H9 (cell line): ENCODE measurements at regions not wholly inside any gene's neighbourhood (a gene's known extent, or its start where the extent isn't known, plus 50 kb on each side); places are given as distances from the start of the nearest gene placed in this dataset.

Experiments used
- DNase-seq: peaks from one replicate; pipeline ENCODE4 v3.0.0-alpha.2; 2017
- H2AFZ ChIP-seq: one replicate; pipeline ENCODE4 v1.6.1; 2013; ENCODE audit warnings: mild to moderate bottlenecking, low read length, control low read depth, moderate library complexity
- H2AK5ac ChIP-seq: 2 replicates; pipeline ENCODE4 v1.6.1; 2013; ENCODE audit warnings: low read length, control low read depth, mixed read lengths; ENCODE audit not compliant: insufficient read length
- H2BK120ac ChIP-seq: one replicate; pipeline ENCODE4 v1.6.1; 2013; ENCODE audit warnings: low read depth, mild to moderate bottlenecking, low read length, control low read depth, inconsistent platforms; ENCODE audit not compliant: poor library complexity, severe bottlenecking
- H2BK12ac ChIP-seq: 2 replicates; pipeline ENCODE4 v1.6.1; 2013; ENCODE audit warnings: low read length, control low read depth, mixed read lengths, low read depth; ENCODE audit not compliant: insufficient read length
- H2BK15ac ChIP-seq: 2 replicates; pipeline ENCODE4 v1.6.1; 2013; ENCODE audit warnings: low read depth, low read length, control low read depth
- H2BK20ac ChIP-seq: one replicate; pipeline ENCODE4 v1.6.1; 2013; ENCODE audit warnings: low read depth, mild to moderate bottlenecking, low read length, control low read depth, inconsistent platforms; ENCODE audit not compliant: poor library complexity, severe bottlenecking
- H2BK5ac ChIP-seq: 2 replicates; pipeline ENCODE4 v1.6.1; 2013; ENCODE audit warnings: low read length, control low read depth, mixed read lengths; ENCODE audit not compliant: insufficient read length
- H3K14ac ChIP-seq: 2 replicates; pipeline ENCODE4 v1.6.1; 2013; ENCODE audit warnings: low read length, control low read depth; ENCODE audit not compliant: insufficient read depth
- H3K18ac ChIP-seq: 2 replicates; pipeline ENCODE4 v1.6.1; 2013; ENCODE audit warnings: low read depth, mild to moderate bottlenecking, mixed read lengths, low read length, control low read depth; ENCODE audit not compliant: insufficient read length
- H3K23ac ChIP-seq: 2 replicates; pipeline ENCODE4 v1.6.1; 2013; ENCODE audit warnings: low read length, control low read depth, mixed read lengths, low read depth; ENCODE audit not compliant: insufficient read length
- H3K23me2 ChIP-seq: 2 replicates; pipeline ENCODE4 v1.6.1; 2013; ENCODE audit warnings: low read depth, mild to moderate bottlenecking, mixed read lengths, low read length, control low read depth; ENCODE audit not compliant: insufficient read length, poor library complexity, severe bottlenecking
- H3K27ac ChIP-seq: 2 replicates; pipeline ENCODE4 v1.5.1; 2013; ENCODE audit warnings: low read length, control low read depth, mixed read lengths, low read depth; ENCODE audit not compliant: insufficient read length
- H3K27me3 ChIP-seq: 2 replicates; pipeline ENCODE4 v1.6.1; 2013; ENCODE audit warnings: low read length, control low read depth, inconsistent platforms; ENCODE audit not compliant: insufficient read depth
- H3K4ac ChIP-seq: 2 replicates; pipeline ENCODE4 v1.6.1; 2013; ENCODE audit warnings: low read depth, mild to moderate bottlenecking, control low read depth, inconsistent platforms, low read length, moderate library complexity
- H3K4me1 ChIP-seq: 2 replicates; pipeline ENCODE4 v1.6.1; 2013; ENCODE audit warnings: low read length, control low read depth, inconsistent platforms; ENCODE audit not compliant: insufficient read depth
- H3K4me2 ChIP-seq: 2 replicates; pipeline ENCODE4 v1.6.1; 2013; ENCODE audit warnings: low read length, control low read depth, mixed read lengths; ENCODE audit not compliant: insufficient read length, insufficient read depth
- H3K56ac ChIP-seq: 2 replicates; pipeline ENCODE4 v1.6.1; 2013; ENCODE audit warnings: low read depth, mild to moderate bottlenecking, mixed read lengths, low read length, control low read depth; ENCODE audit not compliant: insufficient read length
- H3K79me1 ChIP-seq: 2 replicates; pipeline ENCODE4 v1.6.1; 2013; ENCODE audit warnings: low read depth, mild to moderate bottlenecking, moderate library complexity, low read length, control low read depth, inconsistent platforms; ENCODE audit not compliant: insufficient read depth, poor library complexity, severe bottlenecking
- H3K79me2 ChIP-seq: 2 replicates; pipeline ENCODE4 v1.6.1; 2013; ENCODE audit warnings: low read length, control low read depth, inconsistent platforms; ENCODE audit not compliant: insufficient read depth
- H3K9ac ChIP-seq: 2 replicates; pipeline ENCODE4 v1.6.1; 2013; ENCODE audit warnings: low read length, control low read depth, mixed read lengths; ENCODE audit not compliant: insufficient read length; ENCODE audit errors: extremely low read depth
- H3K9me3 ChIP-seq: one replicate; pipeline ENCODE4 v1.6.1; 2013; ENCODE audit warnings: low read depth, low read length, inconsistent platforms; ENCODE audit not compliant: control insufficient read depth
- H3T11ph ChIP-seq: one replicate; pipeline ENCODE4 v1.6.1; 2013; ENCODE audit warnings: mild to moderate bottlenecking, low read length, control low read depth, inconsistent platforms
- H4K20me1 ChIP-seq: one replicate; pipeline ENCODE4 v1.6.1; 2013; ENCODE audit not compliant: control insufficient read depth, insufficient read length, insufficient read depth
- H4K5ac ChIP-seq: 2 replicates; pipeline ENCODE4 v1.6.1; 2013; ENCODE audit warnings: low read depth, mild to moderate bottlenecking, mixed read lengths, low read length, control low read depth; ENCODE audit not compliant: insufficient read length
- H4K8ac ChIP-seq: replicated peaks from 2 replicates; pipeline ENCODE4 v1.6.1; 2013; ENCODE audit warnings: low read length, control low read depth, mixed read lengths, low read depth; ENCODE audit not compliant: insufficient read length
- H4K91ac ChIP-seq: 2 replicates; pipeline ENCODE4 v1.6.1; 2013; ENCODE audit warnings: low read depth, mild to moderate bottlenecking, moderate library complexity, mixed read lengths, low read length, control low read depth; ENCODE audit not compliant: insufficient read length
- H3K27ac Mint-ChIP-seq, 3 experiments: 2 replicates in 2 of 3; 3 replicates in 1 of 3; pipeline ENCODE4 v1.8.0; 2020 to 2021; ENCODE audit warnings: mixed read lengths in 3 of 3, mild to moderate bottlenecking in 1 of 3, moderate library complexity in 1 of 3
- H3K27me3 Mint-ChIP-seq: 2 replicates; pipeline ENCODE4 v1.8.0; 2021; ENCODE audit warnings: low read depth, mild to moderate bottlenecking, moderate library complexity, mixed read lengths
- H3K36me3 Mint-ChIP-seq, 3 experiments: 2 replicates in 2 of 3; 3 replicates in 1 of 3; pipeline ENCODE4 v1.8.0; 2020 to 2021; ENCODE audit warnings: low read depth in 3 of 3, mixed read lengths in 3 of 3; ENCODE audit not compliant: insufficient read depth in 1 of 3
- H3K4me1 Mint-ChIP-seq, 2 experiments: 2 replicates each; pipeline ENCODE4 v1.8.0; 2020; ENCODE audit warnings: mixed read lengths in 2 of 2
- H3K4me3 Mint-ChIP-seq, 2 experiments: 2 replicates in 1 of 2; 3 replicates in 1 of 2; pipeline ENCODE4 v1.8.0; 2020 to 2021; ENCODE audit warnings: mild to moderate bottlenecking in 2 of 2, mixed read lengths in 2 of 2, moderate library complexity in 1 of 2
- H3K9me3 Mint-ChIP-seq, 2 experiments: 2 replicates in 1 of 2; 3 replicates in 1 of 2; pipeline ENCODE4 v1.8.0; 2020; ENCODE audit warnings: mild to moderate bottlenecking in 2 of 2, mixed read lengths in 2 of 2, moderate library complexity in 1 of 2
- CTCF ChIP-seq: fragments of 200-600 bp; sonication (generic); conservative IDR thresholded peaks from 3 replicates; pipeline ENCODE4 v1.8.0; 2021; ENCODE audit warnings: antibody characterized with exemption, mild to moderate bottlenecking
- WGBS: extraction: QIAGEN DNeasy Blood & Tissue Kit; methylation state at CpG from one replicate; pipeline ENCODE4 v1.1.7; 2013; ENCODE audit warnings: missing lambda C conversion rate, low lambda C conversion rate, mixed read lengths; ENCODE audit not compliant: insufficient read length; ENCODE audit errors: extremely low coverage; 5-methylcytosine and 5-hydroxymethylcytosine counted together

GRCh38 chr2:236400594-236401360 lies 136.6 kb upstream of the ASB18 start:
- Histone ChIP-seq H4K20me1 (no peaks in the 10 kb centered on the region), H3K4me2 (no peak overlapping the region)
- H3K27ac Mint-ChIP-seq: peak overlapping the region in 2 of 3 experiments; percentile 37 to 66; a peak in 2 of 7 replicates

More at GRCh38 chr2:236400594-236401360, 136.6 kb upstream of the ASB18 start:
- Histone ChIP-seq H2AFZ (no peak overlapping the region), H3K18ac (no peak overlapping the region), H3K27ac (no peak overlapping the region), H3K27me3 (no peaks in the 10 kb centered on the region), H2BK120ac (no peak overlapping the region), H3K79me1 (no peaks in the 10 kb centered on the region), H3K9me3 (no peaks in the 10 kb centered on the region), H4K8ac (no peak overlapping the region), H3K14ac (no peak overlapping the region), H2AK5ac (no peak overlapping the region), H3T11ph (no peak overlapping the region), H3K4ac (no peak overlapping the region), H3K9ac (no peak overlapping the region), H3K23ac (no peak overlapping the region), H2BK15ac (no peak overlapping the region), H4K91ac (no peak overlapping the region), H3K79me2 (no peaks in the 10 kb centered on the region), H2BK20ac (no peak overlapping the region), H2BK12ac (no peak overlapping the region), H3K23me2 (no peaks in the 10 kb centered on the region), H2BK5ac (no peak overlapping the region), H3K56ac (no peak overlapping the region), H3K4me1 (no peaks in the 10 kb centered on the region; the same call in 1 of the 2 replicates), H4K5ac (no peak overlapping the region)
- no peak for DNase-seq
- H3K9me3 Mint-ChIP-seq: no peaks in the 10 kb centered on the region
- H3K27me3 Mint-ChIP-seq: no peaks in the 10 kb centered on the region
- no peak overlapping the region for H3K4me3 Mint-ChIP-seq
- H3K36me3 Mint-ChIP-seq: no peaks in the 10 kb centered on the region; a peak in 1 of 7 replicates
- peaks cover 24 to 32% of the 10 kb centered on the region in 2 experiments for H3K4me1 Mint-ChIP-seq
- TF ChIP-seq CTCF: no peak
- no CpG with 5 or more reads among the region's 20 CpGs for WGBS
